Mesenchymal stem cell (in vitro differentiated cells and primary cell): ENCODE measurements at regions not wholly inside any gene's neighbourhood (a gene's known extent, or its start where the extent isn't known, plus 50 kb on each side); places are given as distances from the start of the nearest gene placed in this dataset.

Source experiments
- DNase-seq: peaks from one replicate; pipeline ENCODE4 v3.0.0-alpha.2; 2013
- H2AFZ ChIP-seq: one replicate; pipeline ENCODE4 v1.6.1; 2013; ENCODE audit warnings: low read depth, mild to moderate bottlenecking, control low read depth, inconsistent platforms, low read length, moderate library complexity
- H2AK5ac ChIP-seq: 2 replicates; pipeline ENCODE4 v1.6.1; 2013; ENCODE audit warnings: low read length, moderate library complexity, mild to moderate bottlenecking, inconsistent platforms; ENCODE audit not compliant: severe bottlenecking
- H2BK120ac ChIP-seq: one replicate; pipeline ENCODE4 v1.6.1; 2013; ENCODE audit warnings: low read depth, mild to moderate bottlenecking, inconsistent platforms, low read length, moderate library complexity
- H2BK12ac ChIP-seq, 2 experiments: one replicate each; pipeline ENCODE4 v1.6.1; 2013; ENCODE audit warnings: inconsistent platforms in 2 of 2, low read length in 2 of 2, mild to moderate bottlenecking in 2 of 2, moderate library complexity in 2 of 2, control low read depth in 1 of 2
- H2BK15ac ChIP-seq: one replicate; pipeline ENCODE4 v1.6.1; 2013; ENCODE audit warnings: mild to moderate bottlenecking, low read depth, inconsistent platforms; ENCODE audit not compliant: poor library complexity, severe bottlenecking
- H2BK5ac ChIP-seq: 2 replicates; pipeline ENCODE4 v1.6.1; 2013; ENCODE audit warnings: low read depth, mild to moderate bottlenecking, low read length, control low read depth, inconsistent platforms; ENCODE audit not compliant: poor library complexity, severe bottlenecking
- H3K14ac ChIP-seq, 2 experiments: one replicate each; pipeline ENCODE4 v1.6.1; 2013; ENCODE audit warnings: inconsistent platforms in 2 of 2, low read length in 2 of 2, control low read depth in 1 of 2, mild to moderate bottlenecking in 1 of 2, moderate library complexity in 1 of 2
- H3K18ac ChIP-seq, 2 experiments: one replicate each; pipeline ENCODE4 v1.6.1; 2013; ENCODE audit warnings: inconsistent platforms in 2 of 2, low read length in 2 of 2, control low read depth in 1 of 2, low read depth in 1 of 2, mild to moderate bottlenecking in 1 of 2
- H3K23ac ChIP-seq, 2 experiments: one replicate each; pipeline ENCODE4 v1.6.1; 2013; ENCODE audit warnings: inconsistent platforms in 2 of 2, low read length in 2 of 2, mild to moderate bottlenecking in 2 of 2, moderate library complexity in 2 of 2, control low read depth in 1 of 2
- H3K27ac ChIP-seq: 2 replicates; pipeline ENCODE4 v1.5.1; 2013; ENCODE audit warnings: mild to moderate bottlenecking, moderate library complexity, low read length, control low read depth, inconsistent platforms; ENCODE audit not compliant: poor library complexity, severe bottlenecking
- H3K27me3 ChIP-seq, 2 experiments: 2 replicates each; pipeline versions ENCODE4 v1.6.1 to v1.7.0; 2013; ENCODE audit warnings: low read length in 2 of 2, mild to moderate bottlenecking in 2 of 2, moderate library complexity in 2 of 2, control low read depth in 1 of 2, inconsistent platforms in 1 of 2; ENCODE audit not compliant: control insufficient read depth in 1 of 2, insufficient read depth in 1 of 2
- H3K36me3 ChIP-seq, 2 experiments: 2 replicates each; pipeline versions ENCODE4 v1.6.1 to v1.7.0; 2013; ENCODE audit warnings: low read length in 2 of 2, control low read depth in 1 of 2, inconsistent platforms in 1 of 2, low read depth in 1 of 2, mild to moderate bottlenecking in 1 of 2; ENCODE audit not compliant: insufficient read depth in 2 of 2, control insufficient read depth in 1 of 2
- H3K4ac ChIP-seq, 2 experiments: one replicate each; pipeline ENCODE4 v1.6.1; 2013; ENCODE audit warnings: inconsistent platforms in 2 of 2, low read length in 2 of 2, mild to moderate bottlenecking in 2 of 2, moderate library complexity in 2 of 2, control low read depth in 1 of 2, low read depth in 1 of 2
- H3K4me1 ChIP-seq: 2 replicates; pipeline ENCODE4 v1.6.1; 2013; ENCODE audit warnings: low read depth, low read length, control low read depth; ENCODE audit not compliant: control insufficient read depth, insufficient read depth
- H3K4me2 ChIP-seq: 2 replicates; pipeline ENCODE4 v1.6.1; 2013; ENCODE audit warnings: low read length, mild to moderate bottlenecking, inconsistent platforms; ENCODE audit not compliant: poor library complexity, severe bottlenecking
- H3K4me3 ChIP-seq, 2 experiments: 2 replicates each; pipeline versions ENCODE4 v1.5.1 to v1.7.0; 2013; ENCODE audit warnings: low read length in 2 of 2, mild to moderate bottlenecking in 2 of 2, control low read depth in 1 of 2, low read depth in 1 of 2; ENCODE audit not compliant: insufficient read depth in 1 of 2
- H3K79me1 ChIP-seq: replicated peaks from 2 replicates; pipeline ENCODE4 v1.6.1; 2013; ENCODE audit warnings: mild to moderate bottlenecking, control low read depth, low read length, inconsistent platforms; ENCODE audit not compliant: poor library complexity, severe bottlenecking
- H3K9ac ChIP-seq: 2 replicates; pipeline ENCODE4 v1.7.0; 2013; ENCODE audit warnings: mild to moderate bottlenecking, low read length, moderate library complexity
- H3K9me3 ChIP-seq: 2 replicates; pipeline ENCODE4 v1.7.0; 2013; ENCODE audit warnings: mild to moderate bottlenecking, low read length; ENCODE audit not compliant: control insufficient read depth
- H4K8ac ChIP-seq: one replicate; pipeline ENCODE4 v1.6.1; 2013; ENCODE audit warnings: inconsistent platforms, mild to moderate bottlenecking, low read length, moderate library complexity
- H4K91ac ChIP-seq: one replicate; pipeline ENCODE4 v1.6.1; 2013; ENCODE audit warnings: mild to moderate bottlenecking, low read length, inconsistent platforms
- WGBS: methylation state at CpG from one replicate; pipeline ENCODE4 v1.1.7; 2013; ENCODE audit warnings: mixed read lengths; 5-methylcytosine and 5-hydroxymethylcytosine counted together

GRCh38 chr1:30283199-30283962 is 440.0 kb downstream of the MATN1 start:
- no peak overlapping the region for H2AFZ ChIP-seq
- no peak overlapping the region for H2BK12ac ChIP-seq
- no peak overlapping the region for H3K4me2 ChIP-seq
- no peak overlapping the region for H2AK5ac ChIP-seq
- H3K27me3 ChIP-seq = peaks cover 10 to 39% of the 10 kb centered on the region in 2 experiments
- H3K4ac ChIP-seq = no peak overlapping the region
- H3K4me3 ChIP-seq = no peak overlapping the region
- H3K27ac ChIP-seq = no peak overlapping the region
- no peak overlapping the region for H3K14ac ChIP-seq
- H3K9ac ChIP-seq = no peak overlapping the region
- H2BK15ac ChIP-seq = no peak overlapping the region
- H3K23ac ChIP-seq = no peak overlapping the region
- H2BK120ac ChIP-seq = no peak overlapping the region
- H3K9me3 ChIP-seq = no peaks in the 10 kb centered on the region
- no peak overlapping the region for H4K8ac ChIP-seq
- no peak overlapping the region for H4K91ac ChIP-seq
- no peak overlapping the region for H2BK5ac ChIP-seq
- no peak overlapping the region for H3K18ac ChIP-seq
- H3K36me3 ChIP-seq = no peaks in the 10 kb centered on the region
- WGBS = 69% methylated on average over 8 of the region's 8 CpGs
- H3K79me1 ChIP-seq = no peaks in the 10 kb centered on the region
- DNase-seq = no peak
- H3K4me1 ChIP-seq = no peaks in the 10 kb centered on the region

- H3K14ac ChIP-seq = no peak overlapping the region
- H3K9ac ChIP-seq = no peak overlapping the region
- H4K91ac ChIP-seq = no peak overlapping the region
- no peaks in the 10 kb centered on the region for H3K79me1 ChIP-seq
- no peak overlapping the region for H2AFZ ChIP-seq
- no peak overlapping the region for H3K4me3 ChIP-seq
- H3K27ac ChIP-seq = no peak overlapping the region
- no peak overlapping the region for H2BK12ac ChIP-seq
- no peak overlapping the region for H2BK15ac ChIP-seq
- no peak overlapping the region for H3K4me2 ChIP-seq
- peaks cover 3% of the 10 kb centered on the region for H3K4me1 ChIP-seq
- DNase-seq = no peak
- no peak overlapping the region for H3K18ac ChIP-seq
- H4K8ac ChIP-seq = no peak overlapping the region
- no peak overlapping the region for H3K4ac ChIP-seq
- H2BK5ac ChIP-seq = no peak overlapping the region
- peaks cover 15 to 52% of the 10 kb centered on the region in 2 experiments for H3K27me3 ChIP-seq
- WGBS = 82% methylated on average over 2 of the region's 2 CpGs
- H2BK120ac ChIP-seq = no peak overlapping the region
- no peak overlapping the region for H2AK5ac ChIP-seq
- no peaks in the 10 kb centered on the region for H3K36me3 ChIP-seq
- H3K23ac ChIP-seq = no peak overlapping the region
- H3K9me3 ChIP-seq = no peaks in the 10 kb centered on the region
Observed at GRCh38 chr1:30280572-30280971, 442.8 kb downstream of the MATN1 start.

GRCh38 chr1:30277911-30278310 is 445.5 kb downstream of the MATN1 start:
- no peak overlapping the region for H3K4ac ChIP-seq
- no peak overlapping the region for H2AK5ac ChIP-seq
- no peaks in the 10 kb centered on the region for H3K36me3 ChIP-seq
- H2BK120ac ChIP-seq = no peak overlapping the region
- peaks cover 3% of the 10 kb centered on the region for H3K4me1 ChIP-seq
- H2BK5ac ChIP-seq = no peak overlapping the region
- no peak overlapping the region for H3K18ac ChIP-seq
- H3K23ac ChIP-seq = no peak overlapping the region
- H3K27ac ChIP-seq = no peak overlapping the region
- no peak overlapping the region for H3K4me2 ChIP-seq
- no peak overlapping the region for H4K91ac ChIP-seq
- H4K8ac ChIP-seq = no peak overlapping the region
- peak; percentile 1 for DNase-seq
- H3K9me3 ChIP-seq = no peaks in the 10 kb centered on the region
- no peak overlapping the region for H3K9ac ChIP-seq
- no peak overlapping the region for H2AFZ ChIP-seq
- no peak overlapping the region for H3K14ac ChIP-seq
- no peak overlapping the region for H2BK12ac ChIP-seq
- WGBS = 81% methylated on average over 6 of the region's 6 CpGs
- H3K27me3 ChIP-seq = peaks cover 15 to 50% of the 10 kb centered on the region in 2 experiments
- H2BK15ac ChIP-seq = no peak overlapping the region
- no peaks in the 10 kb centered on the region for H3K79me1 ChIP-seq
- H3K4me3 ChIP-seq = no peak overlapping the region

- no peak overlapping the region for H4K8ac ChIP-seq
- H3K27me3 ChIP-seq = peaks cover 15 to 54% of the 10 kb centered on the region in 2 experiments
- no peak for DNase-seq
- no peak overlapping the region for H3K14ac ChIP-seq
- H2BK120ac ChIP-seq = no peak overlapping the region
- no peak overlapping the region for H2AFZ ChIP-seq
- H2BK12ac ChIP-seq = no peak overlapping the region
- H3K79me1 ChIP-seq = no peaks in the 10 kb centered on the region
- no peak overlapping the region for H2BK5ac ChIP-seq
- WGBS = 20% methylated on average over 1 of the region's 1 CpG
- H3K9ac ChIP-seq = no peak overlapping the region
- no peaks in the 10 kb centered on the region for H3K9me3 ChIP-seq
- no peak overlapping the region for H3K23ac ChIP-seq
- no peak overlapping the region for H3K27ac ChIP-seq
- H2AK5ac ChIP-seq = no peak overlapping the region
- no peak overlapping the region for H3K4ac ChIP-seq
- H3K4me3 ChIP-seq = no peak overlapping the region
- H3K4me2 ChIP-seq = no peak overlapping the region
- no peaks in the 10 kb centered on the region for H3K36me3 ChIP-seq
- no peak overlapping the region for H2BK15ac ChIP-seq
- no peak overlapping the region for H4K91ac ChIP-seq
- H3K18ac ChIP-seq = no peak overlapping the region
- peaks cover 3% of the 10 kb centered on the region for H3K4me1 ChIP-seq
Observed at GRCh38 chr1:30277415-30277814, 446.0 kb downstream of the MATN1 start.
